Dermis microvascular lymphatic vessel endothelial cell (primary cell): ENCODE measurements at regions not wholly inside any gene's neighbourhood (a gene's known extent, or its start where the extent isn't known, plus 50 kb on each side); places are given as distances from the start of the nearest gene placed in this dataset.
"Not testable (repeated sequence)": the region's sequence is repeated elsewhere in the genome, so short reads cannot be mapped to it uniquely, and the experiment has no call there.

Source experiments
- DNase-seq, 2 donors: peaks; one replicate each; pipeline versions ENCODE4 v3.0.0 to v3.0.0-alpha.2; 2010; ENCODE audit warnings: low read depth in 2 of 2

- DNase-seq: no peak
Observed at GRCh38 chr6:14290772-14291330, 173.3 kb downstream of the CD83 start.

DNA sequence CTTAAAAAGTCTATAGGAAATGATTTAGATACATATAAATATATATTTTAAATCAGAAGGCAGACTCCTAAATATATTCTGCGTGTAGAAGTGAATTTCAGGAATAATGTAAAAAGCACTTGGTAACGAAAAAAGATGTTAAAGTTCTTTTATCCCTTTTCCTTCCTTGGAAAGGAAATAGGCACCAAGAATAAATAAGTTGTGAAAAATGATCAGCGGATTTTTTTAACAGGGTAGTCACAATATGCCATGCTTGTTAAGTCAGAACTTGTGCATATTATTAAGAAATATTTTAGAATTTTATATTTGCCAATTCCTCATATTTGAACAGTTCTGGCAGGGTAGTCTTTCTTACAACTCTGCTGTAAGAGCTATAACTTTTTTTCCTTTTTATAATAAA, 173.8 kb downstream of the CD83 start:
- no peak for DNase-seq

DNA sequence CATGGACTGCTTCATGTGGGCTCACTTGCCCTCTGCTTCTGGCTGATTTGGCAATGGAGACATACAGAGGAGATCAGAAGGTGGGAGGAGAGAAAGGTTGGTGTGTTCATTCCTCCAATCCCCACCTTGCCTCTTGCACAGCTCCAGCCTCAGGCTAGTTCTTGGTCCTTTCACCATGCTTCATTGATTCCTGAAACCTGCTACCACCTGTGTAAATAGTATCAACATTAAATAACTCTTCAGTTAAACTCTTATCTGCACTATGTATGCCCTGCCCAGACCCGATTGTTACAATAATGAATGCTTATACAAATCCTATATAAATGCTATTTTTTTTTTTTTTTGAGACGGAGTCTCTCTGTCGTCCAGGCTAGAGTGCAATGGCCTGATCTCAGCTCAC, 174.5 kb downstream of the CD83 start:
- no peak for DNase-seq

- no peak for DNase-seq
Observed at GRCh38 chr6:14294270-14294951, 176.8 kb downstream of the CD83 start.

- DNase-seq: not testable (repeated sequence)
Observed at GRCh38 chr6:14296698-14297097, 179.1 kb downstream of the CD83 start.

DNA sequence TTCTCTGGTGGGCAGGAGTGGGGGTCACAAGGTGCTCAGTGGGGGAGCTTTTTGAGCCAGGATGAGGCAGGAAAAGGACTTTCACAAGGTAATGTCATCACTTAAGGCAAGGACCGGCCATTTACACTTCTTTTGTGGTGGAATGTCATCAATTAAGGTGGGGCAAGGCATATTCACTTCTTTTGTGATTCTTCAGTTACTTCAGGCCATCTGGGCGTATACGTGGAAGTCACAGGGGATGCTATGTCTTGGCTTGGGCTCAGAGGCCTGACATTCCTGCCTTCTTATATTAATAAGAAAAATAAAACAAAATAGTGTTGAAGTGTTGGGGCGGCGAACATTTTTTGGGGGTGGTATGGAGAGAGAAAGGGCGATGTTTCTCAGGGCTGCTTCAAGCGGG, 179.5 kb downstream of the CD83 start:
- DNase-seq: not testable (repeated sequence)

- DNase-seq: not testable (repeated sequence)
Observed at GRCh38 chr6:14300189-14300588, 182.6 kb downstream of the CD83 start.

GRCh38 chr6:14300721-14301120, 183.1 kb downstream of the CD83 start:
- DNase-seq: not testable (repeated sequence)

- DNase-seq: not testable (repeated sequence)
Observed at GRCh38 chr6:14301477-14301876, 183.9 kb downstream of the CD83 start.

- DNase-seq: no peak
Observed at GRCh38 chr6:14305131-14305530, 187.6 kb downstream of the CD83 start.

DNA sequence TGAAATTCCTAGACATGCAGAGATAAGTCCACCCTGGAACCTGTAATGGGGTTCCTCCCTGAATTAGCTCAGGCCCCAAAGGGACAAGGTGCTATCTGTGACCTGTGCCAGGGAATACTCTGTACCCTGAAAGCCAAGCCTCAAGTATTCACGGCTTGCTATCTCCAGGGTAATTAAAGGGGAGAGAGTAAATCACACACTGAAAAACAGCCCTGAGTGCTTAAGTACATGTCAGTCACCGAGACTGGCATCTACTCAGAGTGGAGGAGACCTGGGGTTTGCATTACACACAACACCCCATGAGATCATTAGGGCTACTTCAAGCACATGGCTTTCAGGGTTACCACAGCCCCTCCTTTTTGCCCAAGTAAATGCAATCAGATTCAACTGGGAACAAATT, 188.1 kb downstream of the CD83 start:
- DNase-seq: no peak

DNA sequence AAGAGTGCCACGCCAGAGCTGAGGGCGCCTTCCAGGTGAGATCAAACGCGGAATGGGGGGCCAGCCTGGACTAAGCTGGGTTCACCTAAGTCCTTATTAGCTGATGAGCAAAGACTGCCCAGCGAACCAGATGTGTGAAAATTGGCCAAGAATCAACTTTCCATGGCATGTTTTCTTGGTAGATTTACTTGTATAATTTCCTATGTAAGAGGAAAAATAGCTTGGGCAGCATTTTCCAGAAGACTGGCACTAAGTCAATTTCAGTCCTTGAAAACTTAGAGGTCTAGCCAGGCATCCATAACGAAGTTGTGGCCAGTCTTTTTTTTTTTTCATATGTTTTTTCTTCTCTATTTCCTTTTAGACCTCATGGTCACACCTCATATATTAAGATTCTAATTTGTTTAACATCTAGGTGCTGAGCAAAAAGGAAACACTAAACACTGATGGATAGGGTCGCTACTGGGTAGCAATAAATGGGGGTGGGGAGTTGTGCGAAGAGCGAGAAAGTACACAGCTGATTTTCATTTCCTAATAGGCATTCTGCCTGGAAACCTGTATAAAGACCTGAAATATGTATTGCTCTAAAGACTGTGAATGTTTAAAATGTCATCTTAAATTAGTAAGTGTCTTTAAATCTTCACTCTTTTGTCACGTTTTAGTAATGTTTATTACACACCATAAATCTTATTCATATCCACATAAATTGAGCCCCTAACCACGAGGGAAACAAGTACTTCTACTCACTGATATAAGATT, 188.8 kb downstream of the CD83 start:
- no peak for DNase-seq

- no peak for DNase-seq
Observed at GRCh38 chr6:14309516-14309915, 191.9 kb downstream of the CD83 start.

DNA sequence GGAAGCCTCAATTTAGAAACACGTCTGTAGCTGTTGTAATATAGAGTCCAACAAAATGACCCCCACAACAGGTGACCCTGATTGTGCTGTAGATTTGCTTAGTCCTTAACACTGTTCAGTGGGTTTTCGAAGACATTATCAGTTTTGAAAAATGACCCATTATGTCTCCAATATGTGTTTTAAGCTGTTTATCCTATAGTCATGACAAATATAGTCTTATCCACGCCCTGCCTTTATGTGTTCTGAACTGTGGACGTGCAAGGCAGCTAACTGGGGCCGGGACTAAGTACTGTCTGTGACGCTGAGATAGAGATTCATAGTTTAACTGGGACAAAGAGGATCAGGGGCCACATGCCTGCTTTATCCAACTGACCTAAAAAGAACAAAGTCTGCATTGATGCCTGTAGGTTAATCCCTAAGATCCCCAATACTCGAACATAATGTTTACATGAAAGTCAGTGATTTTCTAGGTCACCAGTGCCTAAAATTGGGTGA, 192.4 kb downstream of the CD83 start:
- no peak for DNase-seq

DNA sequence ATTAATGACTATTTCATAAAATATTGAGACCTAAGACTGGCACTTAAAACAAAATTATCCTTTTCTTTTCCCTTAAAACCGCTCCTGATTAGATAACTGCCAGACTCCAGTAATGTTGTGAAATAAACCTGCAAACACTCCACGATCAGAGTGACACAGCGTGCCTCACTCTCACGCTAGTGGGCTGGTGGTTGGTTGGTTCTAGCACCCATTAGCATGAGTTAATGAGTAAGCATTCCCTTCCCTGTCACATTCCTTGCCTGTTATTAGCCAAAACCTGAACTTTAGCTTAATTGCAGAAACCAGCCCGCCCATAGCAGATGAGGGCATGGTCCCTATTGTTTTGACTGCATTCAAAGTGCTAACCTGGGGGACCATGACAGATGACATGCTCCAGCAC, 193.4 kb downstream of the CD83 start:
- no peak for DNase-seq

DNA sequence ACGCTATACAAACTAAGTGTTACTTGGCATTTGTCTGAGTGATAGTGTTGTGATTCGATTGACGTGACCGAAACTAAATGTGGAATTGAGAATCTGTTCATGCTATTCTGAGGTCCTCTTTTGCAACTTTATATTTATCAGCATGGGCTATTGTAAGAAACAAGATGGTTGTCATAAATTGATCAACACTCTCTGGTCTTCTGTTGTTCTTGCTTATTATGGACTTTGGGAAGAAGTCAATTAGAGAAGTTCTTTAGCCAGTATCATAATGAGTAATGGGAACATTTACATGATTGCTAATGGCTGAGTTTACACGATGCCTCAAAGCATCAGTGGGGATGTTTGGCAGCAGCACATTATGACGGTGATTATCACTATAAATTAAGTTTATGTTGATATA, 195.0 kb downstream of the CD83 start:
- no peak for DNase-seq

DNA sequence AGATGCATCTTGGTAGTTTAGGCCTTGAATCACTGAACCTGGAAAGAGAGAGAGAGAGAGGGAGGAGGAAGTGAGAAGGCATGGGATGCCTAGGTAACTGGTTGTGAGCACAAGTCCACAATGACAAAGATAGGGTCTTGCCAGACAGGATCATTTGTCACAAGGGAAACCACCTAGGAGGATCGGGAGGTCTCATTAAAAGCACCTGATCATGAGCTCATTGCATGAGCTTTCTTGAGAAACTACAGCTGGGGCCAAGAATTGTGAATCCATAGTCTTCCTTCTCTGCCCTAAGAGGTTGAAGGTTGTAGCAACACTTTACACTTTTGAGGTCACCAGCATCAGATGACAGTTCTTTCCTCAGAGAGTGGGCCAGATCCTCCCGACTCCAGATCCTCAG, 195.7 kb downstream of the CD83 start:
- DNase-seq: no peak

DNA sequence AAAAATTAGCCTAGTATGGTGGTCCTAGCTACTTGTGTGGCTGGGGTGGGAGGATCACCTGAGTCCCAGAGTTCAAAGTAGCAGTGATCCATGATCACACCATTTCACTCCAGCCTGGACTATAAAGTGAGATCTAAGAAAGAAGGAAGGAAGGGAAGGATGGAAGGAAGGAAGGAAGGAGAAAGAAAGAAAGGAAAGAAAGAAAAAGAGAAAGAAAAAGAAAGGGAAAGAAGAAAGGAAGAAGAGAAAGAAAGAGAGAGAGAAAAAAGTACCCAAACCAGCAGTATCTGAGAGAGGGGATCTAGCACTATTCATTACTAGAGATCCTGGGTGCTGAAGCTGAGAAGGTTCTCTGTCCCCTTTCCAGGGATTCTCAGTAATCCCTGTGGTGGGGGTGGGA, 197.8 kb downstream of the CD83 start:
- DNase-seq: no peak

- DNase-seq: no peak
Observed at GRCh38 chr6:14316651-14317386, 199.2 kb downstream of the CD83 start.

GRCh38 chr6:14317387-14317970, 199.9 kb downstream of the CD83 start:
- DNase-seq: no peak

- DNase-seq: no peak
Observed at GRCh38 chr6:14320332-14320731, 202.8 kb downstream of the CD83 start.
